GM12878 (cell line): ENCODE measurements at regions not wholly inside any gene's neighbourhood (a gene's known extent, or its start where the extent isn't known, plus 50 kb on each side); places are given as distances from the start of the nearest gene placed in this dataset.

ENCODE experiments used
- ATAC-seq: fragments of 200-7000 bp; cut with Tn5 transposase; 3 replicates; pipeline ENCODE4 v1.9.1; 2020; ENCODE audit warnings: mild to moderate bottlenecking, moderate library complexity
- BruUV-seq: library from RNA; stranded (reverse); fragments of 400-500 nt; replicated peaks from 2 replicates; lab custom pipeline; 2021; lab: Mats Ljungman, UMichigan
- CTCF ChIA-PET: fragments of 300-600 bp; sonication (Branson Sonifier 250); formaldehyde crosslinking; extraction: SDS; loops from one replicate; lab custom pipeline; 2021; ENCODE audit warnings: inconsistent platforms; lab: Yijun Ruan, JAX
- POLR2A ChIA-PET: fragments of 350-600 bp; formaldehyde crosslinking; extraction: SDS; loops from one replicate; lab custom pipeline; 2021; ENCODE audit warnings: inconsistent platforms; lab: Charles Lee
- RAD21 ChIA-PET: fragments of 300-600 bp; sonication (Branson Sonifier 250); formaldehyde crosslinking; loops from one replicate; lab custom pipeline; 2023; ENCODE audit warnings: antibody characterized with exemption; ENCODE audit not compliant: unreplicated experiment; lab: Charles Lee
- SMC1A ChIA-PET: fragments of 300-600 bp; sonication (Branson Sonifier 250); formaldehyde crosslinking; loops from one replicate; lab custom pipeline; 2023; ENCODE audit not compliant: unreplicated experiment, uncharacterized antibody; lab: Charles Lee
- DNase-seq: peaks from one replicate; pipeline ENCODE4 v3.0.0-alpha.2; 2011; ENCODE audit warnings: low read depth, low spot score
- FAIRE-seq: peaks from 3 replicates; lab custom pipeline; 2011; peaks lifted over from hg19 to GRCh38; lab: Jason Lieb, UNC
- H2AFZ ChIP-seq: 2 replicates; pipeline ENCODE4 v1.6.0; 2011; ENCODE audit warnings: low read depth, low read length, control low read depth; ENCODE audit not compliant: control insufficient read depth
- H3K27ac ChIP-seq: 2 replicates; pipeline ENCODE4 v1.5.1; 2011; ENCODE audit warnings: control low read depth; ENCODE audit not compliant: control insufficient read depth, insufficient read depth
- H3K27me3 ChIP-seq, 2 experiments: replicated peaks in 1 of 2; 2 replicates each; pipeline versions ENCODE4 v1.6.0 to v1.6.1; 2011; ENCODE audit warnings: low read length in 1 of 2; ENCODE audit not compliant: control insufficient read depth in 2 of 2, insufficient read depth in 2 of 2
- H3K36me3 ChIP-seq, 2 experiments: 2 replicates each; pipeline ENCODE4 v1.5.1; 2011; ENCODE audit warnings: low read length in 1 of 2; ENCODE audit not compliant: control insufficient read depth in 2 of 2, insufficient read depth in 2 of 2
- H3K4me1 ChIP-seq: 2 replicates; pipeline ENCODE4 v1.6.1; 2011; ENCODE audit warnings: mild to moderate bottlenecking, low read length, moderate library complexity, mixed read lengths; ENCODE audit not compliant: control insufficient read depth, insufficient read depth
- H3K4me2 ChIP-seq: 2 replicates; pipeline ENCODE4 v1.6.0; 2011; ENCODE audit warnings: control low read depth; ENCODE audit not compliant: control insufficient read depth, insufficient read depth
- H3K4me3 ChIP-seq: fragments of 200-600 bp; sonication (generic); 2 replicates; pipeline ENCODE4 v1.5.1; 2016
- H3K79me2 ChIP-seq: 2 replicates; pipeline ENCODE4 v1.6.0; 2011; ENCODE audit warnings: low read length; ENCODE audit not compliant: control insufficient read depth, insufficient read depth
- H3K9ac ChIP-seq: 2 replicates; pipeline ENCODE4 v1.8.0; 2011; ENCODE audit warnings: low read length, control low read depth, mixed read lengths; ENCODE audit not compliant: control insufficient read depth, insufficient read depth
- H3K9me3 ChIP-seq: replicated peaks from 3 replicates; pipeline ENCODE4 v1.5.1; 2011; ENCODE audit warnings: mild to moderate bottlenecking, low read length; ENCODE audit not compliant: control insufficient read depth, insufficient read depth
- H4K20me1 ChIP-seq: 2 replicates; pipeline ENCODE4 v1.6.0; 2011; ENCODE audit not compliant: control insufficient read depth, insufficient read depth
- ASH2L ChIP-seq: fragments of 300-600, 200-600 bp; sonication (generic); IDR thresholded peaks from 2 replicates; pipeline ENCODE4 v1.6.1; 2017; ENCODE audit warnings: low read depth, mild to moderate bottlenecking, borderline replicate concordance
- ATF7 ChIP-seq: fragments of 450-650 bp; IDR thresholded peaks from 2 replicates; pipeline ENCODE4 v1.6.1; 2016; ENCODE audit warnings: low read depth, mild to moderate bottlenecking
- MYC ChIP-seq: IDR thresholded peaks from 2 replicates; pipeline ENCODE4 v1.6.1; 2011; ENCODE audit warnings: mild to moderate bottlenecking, low read length, moderate library complexity, inconsistent platforms; ENCODE audit not compliant: insufficient read depth, insufficient replicate concordance, insufficient read length, severe bottlenecking
- NR2C1 ChIP-seq: fragments of 450-650 bp; IDR thresholded peaks from 2 replicates; pipeline ENCODE4 v1.6.1; 2017; ENCODE audit warnings: antibody characterized with exemption, mild to moderate bottlenecking, moderate library complexity
- POLR2AphosphoS5 ChIP-seq: IDR thresholded peaks from 2 replicates; pipeline ENCODE4 v1.6.1; 2011; ENCODE audit warnings: mild to moderate bottlenecking, low read length, inconsistent platforms
- SPI1 ChIP-seq: IDR thresholded peaks from 2 replicates; pipeline ENCODE4 v1.6.1; 2011; ENCODE audit warnings: low read depth, mild to moderate bottlenecking, low read length, moderate library complexity, borderline replicate concordance; ENCODE audit not compliant: insufficient read depth
- USF1 ChIP-seq: IDR thresholded peaks from 2 replicates; pipeline ENCODE4 v1.6.1; 2011; ENCODE audit warnings: borderline replicate concordance, low read depth, mild to moderate bottlenecking, moderate library complexity, mixed read lengths, low read length; ENCODE audit not compliant: insufficient read depth; ENCODE audit errors: extremely low read length
- WGBS: methylation state at CpG from one replicate; pipeline ENCODE4 v1.1.6; 2016; ENCODE audit warnings: low lambda C conversion rate; ENCODE audit not compliant: insufficient replicate concordance, insufficient coverage; ENCODE audit errors: missing lambda C conversion rate; 5-methylcytosine and 5-hydroxymethylcytosine counted together
- in situ Hi-C: fragments of 300-500 bp; cut with MboI; formaldehyde crosslinking; loops from 9 replicates; pipeline ENCODE4 v1.14.3; 2018; ENCODE audit warnings: mixed read lengths
- intact Hi-C: fragments of 100-400 bp; cut with micrococcal nuclease; formaldehyde crosslinking; loops from one replicate; pipeline ENCODE4 v1.14.2; 2022; ENCODE audit not compliant: unreplicated experiment
- TF ChIP-seq, protein P1 (sequence below): fragments of 450-650 bp; IDR thresholded peaks from 2 replicates; pipeline ENCODE4 v1.6.1; 2017; ENCODE audit warnings: mild to moderate bottlenecking, low read depth, inconsistent platforms; ENCODE audit not compliant: poor library complexity, severe bottlenecking
- TF ChIP-seq, protein P2 (sequence below): fragments of 450-650 bp; IDR thresholded peaks from 2 replicates; pipeline ENCODE4 v1.6.1; 2017; ENCODE audit warnings: low read depth, mild to moderate bottlenecking, moderate library complexity

- no peak for DNase-seq
Measured at GRCh38 chr13:103403148-103403740, 337.0 kb upstream of the SLC10A2 start.

More at GRCh38 chr13:103403148-103403740, 337.0 kb upstream of the SLC10A2 start:
- CTCF ChIA-PET: no interaction called here
- no peak for ATAC-seq
- Histone ChIP-seq H2AFZ (no peak overlapping the region), H3K27ac (no peak overlapping the region), H3K79me2 (no peaks in the 10 kb centered on the region), H3K27me3 (no peaks in the 10 kb centered on the region), H3K9me3 (no peaks in the 10 kb centered on the region; the same call in 2 of the 3 replicates), H3K9ac (no peak overlapping the region), H4K20me1 (no peaks in the 10 kb centered on the region), H3K4me2 (no peak overlapping the region), H3K36me3 (no peaks in the 10 kb centered on the region), H3K4me1 (no peaks in the 10 kb centered on the region), H3K4me3 (no peak overlapping the region)
- SMC1A ChIA-PET: no interaction called here
- FAIRE-seq: no peak
- in situ Hi-C loops: no loop called here
- TF ChIP-seq NR2C1: no peak
- TF ChIP-seq, protein P1, sequence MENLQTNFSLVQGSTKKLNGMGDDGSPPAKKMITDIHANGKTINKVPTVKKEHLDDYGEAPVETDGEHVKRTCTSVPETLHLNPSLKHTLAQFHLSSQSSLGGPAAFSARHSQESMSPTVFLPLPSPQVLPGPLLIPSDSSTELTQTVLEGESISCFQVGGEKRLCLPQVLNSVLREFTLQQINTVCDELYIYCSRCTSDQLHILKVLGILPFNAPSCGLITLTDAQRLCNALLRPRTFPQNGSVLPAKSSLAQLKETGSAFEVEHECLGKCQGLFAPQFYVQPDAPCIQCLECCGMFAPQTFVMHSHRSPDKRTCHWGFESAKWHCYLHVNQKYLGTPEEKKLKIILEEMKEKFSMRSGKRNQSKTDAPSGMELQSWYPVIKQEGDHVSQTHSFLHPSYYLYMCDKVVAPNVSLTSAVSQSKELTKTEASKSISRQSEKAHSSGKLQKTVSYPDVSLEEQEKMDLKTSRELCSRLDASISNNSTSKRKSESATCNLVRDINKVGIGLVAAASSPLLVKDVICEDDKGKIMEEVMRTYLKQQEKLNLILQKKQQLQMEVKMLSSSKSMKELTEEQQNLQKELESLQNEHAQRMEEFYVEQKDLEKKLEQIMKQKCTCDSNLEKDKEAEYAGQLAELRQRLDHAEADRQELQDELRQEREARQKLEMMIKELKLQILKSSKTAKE: no peak
- TF ChIP-seq ATF7: no peak
- TF ChIP-seq ASH2L: no peak
- TF ChIP-seq, protein P2, sequence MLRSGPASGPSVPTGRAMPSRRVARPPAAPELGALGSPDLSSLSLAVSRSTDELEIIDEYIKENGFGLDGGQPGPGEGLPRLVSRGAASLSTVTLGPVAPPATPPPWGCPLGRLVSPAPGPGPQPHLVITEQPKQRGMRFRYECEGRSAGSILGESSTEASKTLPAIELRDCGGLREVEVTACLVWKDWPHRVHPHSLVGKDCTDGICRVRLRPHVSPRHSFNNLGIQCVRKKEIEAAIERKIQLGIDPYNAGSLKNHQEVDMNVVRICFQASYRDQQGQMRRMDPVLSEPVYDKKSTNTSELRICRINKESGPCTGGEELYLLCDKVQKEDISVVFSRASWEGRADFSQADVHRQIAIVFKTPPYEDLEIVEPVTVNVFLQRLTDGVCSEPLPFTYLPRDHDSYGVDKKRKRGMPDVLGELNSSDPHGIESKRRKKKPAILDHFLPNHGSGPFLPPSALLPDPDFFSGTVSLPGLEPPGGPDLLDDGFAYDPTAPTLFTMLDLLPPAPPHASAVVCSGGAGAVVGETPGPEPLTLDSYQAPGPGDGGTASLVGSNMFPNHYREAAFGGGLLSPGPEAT: no peak
- TF ChIP-seq POLR2AphosphoS5: no peak
- no peak for TF ChIP-seq SPI1
- TF ChIP-seq USF1: no peak
- TF ChIP-seq MYC: no peak
- BruUV-seq: no TSS peak
- 62% methylated on average over 4 of the region's 4 CpGs for WGBS
- POLR2A ChIA-PET: no interaction called here
- RAD21 ChIA-PET: no interaction called here
- intact Hi-C loops: no loop called here
